Gastroesophageal sphincter (tissue), 3 donors: ENCODE measurements at regions not wholly inside any gene's neighbourhood (a gene's known extent, or its start where the extent isn't known, plus 50 kb on each side); places are given as distances from the start of the nearest gene placed in this dataset.

Experiments used
- EP300 ChIP-seq: sonication (generic); formaldehyde crosslinking; IDR thresholded peaks from one replicate; pipeline ENCODE4 v1.6.1; 2017; ENCODE audit warnings: antibody characterized with exemption, mild to moderate bottlenecking
- POLR2A ChIP-seq, 2 donors: fragments of 450-650 bp; IDR thresholded peaks; one replicate each; pipeline ENCODE4 v1.6.1; 2017; ENCODE audit warnings: antibody characterized with exemption in 2 of 2, mild to moderate bottlenecking in 2 of 2, moderate library complexity in 1 of 2
- POLR2AphosphoS5 ChIP-seq: sonication (generic); formaldehyde crosslinking; IDR thresholded peaks from one replicate; pipeline ENCODE4 v1.6.1; 2017; ENCODE audit warnings: antibody characterized with exemption
- TF ChIP-seq, protein P1 (sequence below), 4 experiments: fragments of 200-600 bp in 2 of 4; fragments of 450-650 bp in 2 of 4; sonication (generic) in 1 of 4; IDR thresholded peaks; one replicate each; pipeline ENCODE4 v1.5.1; 2017 to 2019; ENCODE audit warnings: antibody characterized with exemption in 4 of 4, mild to moderate bottlenecking in 2 of 4, moderate library complexity in 2 of 4

- TF ChIP-seq POLR2A (IDR thresholded peaks at IDR 0.05) = no peak
- TF ChIP-seq, protein P1, sequence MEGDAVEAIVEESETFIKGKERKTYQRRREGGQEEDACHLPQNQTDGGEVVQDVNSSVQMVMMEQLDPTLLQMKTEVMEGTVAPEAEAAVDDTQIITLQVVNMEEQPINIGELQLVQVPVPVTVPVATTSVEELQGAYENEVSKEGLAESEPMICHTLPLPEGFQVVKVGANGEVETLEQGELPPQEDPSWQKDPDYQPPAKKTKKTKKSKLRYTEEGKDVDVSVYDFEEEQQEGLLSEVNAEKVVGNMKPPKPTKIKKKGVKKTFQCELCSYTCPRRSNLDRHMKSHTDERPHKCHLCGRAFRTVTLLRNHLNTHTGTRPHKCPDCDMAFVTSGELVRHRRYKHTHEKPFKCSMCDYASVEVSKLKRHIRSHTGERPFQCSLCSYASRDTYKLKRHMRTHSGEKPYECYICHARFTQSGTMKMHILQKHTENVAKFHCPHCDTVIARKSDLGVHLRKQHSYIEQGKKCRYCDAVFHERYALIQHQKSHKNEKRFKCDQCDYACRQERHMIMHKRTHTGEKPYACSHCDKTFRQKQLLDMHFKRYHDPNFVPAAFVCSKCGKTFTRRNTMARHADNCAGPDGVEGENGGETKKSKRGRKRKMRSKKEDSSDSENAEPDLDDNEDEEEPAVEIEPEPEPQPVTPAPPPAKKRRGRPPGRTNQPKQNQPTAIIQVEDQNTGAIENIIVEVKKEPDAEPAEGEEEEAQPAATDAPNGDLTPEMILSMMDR (IDR thresholded peaks at IDR 0.05) = no peak
- TF ChIP-seq POLR2AphosphoS5 = no peak
- TF ChIP-seq EP300 = no peak
Measured at GRCh38 chr2:12883906-12884305, 167.2 kb downstream of the TRIB2 start.
